Left cardiac atrium (tissue), 4 donors: ENCODE measurements at regions not wholly inside any gene's neighbourhood (a gene's known extent, or its start where the extent isn't known, plus 50 kb on each side); places are given as distances from the start of the nearest gene placed in this dataset.
"Not testable (repeated sequence)": the region's sequence is repeated elsewhere in the genome, so short reads cannot be mapped to it uniquely, and the experiment has no call there.

Experiments used
- ATAC-seq, 2 donors: fragments of 200-7000 bp; cut with Tn5 transposase; one replicate each; pipeline ENCODE4 v1.9.1; 2020; ENCODE audit warnings: mild to moderate bottlenecking in 2 of 2, moderate library complexity in 2 of 2
- DNase-seq: peaks from one replicate; pipeline ENCODE4 v3.0.0-alpha.2; 2020
- intact Hi-C, 2 donors: fragments of 100-400 bp; cut with DNase I; formaldehyde crosslinking; loops; one replicate each; pipeline versions ENCODE4 v1.14.1 to v1.15.1; 2022 to 2023
- donor health status: DM: no; HTN: yes; CAD: no.
- donor health status: DM: no; HTN: yes; CAD: no; lungs with severe emphysema.
- donor health status: DM: yes; HTN: yes; CAD: no.
- donor health status: Dilated cardiomyopathy.

GRCh38 chr7:125444864-125445263, 515.2 kb upstream of the POT1 start:
- ATAC-seq (no peak), DNase-seq (no peak)
- intact Hi-C loops, result no loop called here

- intact Hi-C loops, result no loop called here
- ATAC-seq (no peak), DNase-seq (no peak)
These were observed 506.6 kb upstream of the POT1 start for GRCh38 chr7:125436220-125436619.

- ATAC-seq (no peak), DNase-seq (no peak)
- intact Hi-C loops, result no loop called here
These were observed 501.7 kb upstream of the POT1 start for GRCh38 chr7:125431349-125431748.

GRCh38 chr7:125430013-125430412, 500.4 kb upstream of the POT1 start:
- intact Hi-C loops, result no loop called here
- ATAC-seq (no peak), DNase-seq (no peak)

- intact Hi-C loops, result no loop called here
- DNase-seq (no peak), ATAC-seq (no peak)
These were observed 498.1 kb upstream of the POT1 start for GRCh38 chr7:125427676-125428075.

DNA sequence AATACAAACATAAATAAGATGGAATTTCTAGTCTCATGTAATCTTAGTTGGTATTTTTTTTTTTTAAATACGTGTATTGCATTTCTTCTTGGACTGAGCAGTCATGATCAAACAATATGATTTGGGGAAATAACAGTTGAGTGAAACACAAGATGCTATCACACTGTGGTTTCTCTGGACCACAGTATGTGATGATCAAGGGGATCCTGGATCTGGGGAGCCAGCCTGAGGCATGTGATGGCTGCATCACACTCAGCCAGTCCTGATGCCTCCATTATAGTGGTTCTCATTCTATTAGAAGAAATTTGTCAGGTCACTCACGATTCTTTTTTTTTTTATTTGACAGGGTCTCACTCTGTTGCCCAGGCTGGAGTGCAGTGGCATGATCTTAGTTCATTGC, 495.9 kb upstream of the POT1 start:
- intact Hi-C loops, result no loop called here
- DNase-seq, result no peak
- no peak for ATAC-seq

DNA sequence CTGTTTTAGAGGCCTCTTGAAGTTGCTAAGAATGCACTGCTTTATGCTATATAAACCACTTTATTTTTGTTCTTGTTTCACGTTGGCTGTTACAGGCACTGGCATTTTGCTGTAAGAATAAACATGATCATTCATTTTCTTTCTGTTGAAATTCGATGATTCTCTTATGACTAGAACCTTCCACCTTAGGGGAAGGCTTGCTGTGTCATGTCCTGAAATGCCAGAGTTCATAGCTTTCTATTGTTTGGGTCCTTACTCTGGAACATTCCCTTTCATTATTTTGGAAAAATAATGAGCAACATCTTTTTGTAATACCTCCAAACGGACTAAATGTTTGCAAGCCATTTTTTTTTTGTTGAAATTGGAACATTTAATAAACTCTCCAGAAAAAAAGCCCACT, 495.1 kb upstream of the POT1 start:
- ATAC-seq, result no peak
- DNase-seq, result no peak
- intact Hi-C loops, result no loop called here

- DNase-seq, result no peak
- intact Hi-C loops, result no loop called here
- ATAC-seq, result no peak
These were observed 494.0 kb upstream of the POT1 start for GRCh38 chr7:125423458-125424155.

DNA sequence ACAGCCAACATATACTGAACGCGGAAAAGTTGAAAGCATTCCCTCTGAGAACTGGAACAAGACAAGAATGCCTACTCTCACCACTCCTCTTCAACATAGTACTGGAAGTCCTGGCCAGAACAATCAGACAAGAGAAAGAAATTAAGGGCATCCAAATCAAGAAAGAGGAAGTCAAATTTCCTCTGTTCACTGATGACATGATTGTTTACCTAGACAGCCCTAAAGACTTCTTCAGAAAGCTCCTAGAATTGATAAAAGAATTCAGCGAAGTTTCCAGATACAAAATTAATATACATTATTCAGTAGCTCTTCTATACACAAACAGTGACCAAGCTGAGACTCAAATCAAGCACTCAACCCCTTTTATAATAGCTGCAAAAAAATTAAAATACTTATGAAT, 491.8 kb upstream of the POT1 start:
- DNase-seq, intact Hi-C loops, ATAC-seq: not testable (repeated sequence)

DNA sequence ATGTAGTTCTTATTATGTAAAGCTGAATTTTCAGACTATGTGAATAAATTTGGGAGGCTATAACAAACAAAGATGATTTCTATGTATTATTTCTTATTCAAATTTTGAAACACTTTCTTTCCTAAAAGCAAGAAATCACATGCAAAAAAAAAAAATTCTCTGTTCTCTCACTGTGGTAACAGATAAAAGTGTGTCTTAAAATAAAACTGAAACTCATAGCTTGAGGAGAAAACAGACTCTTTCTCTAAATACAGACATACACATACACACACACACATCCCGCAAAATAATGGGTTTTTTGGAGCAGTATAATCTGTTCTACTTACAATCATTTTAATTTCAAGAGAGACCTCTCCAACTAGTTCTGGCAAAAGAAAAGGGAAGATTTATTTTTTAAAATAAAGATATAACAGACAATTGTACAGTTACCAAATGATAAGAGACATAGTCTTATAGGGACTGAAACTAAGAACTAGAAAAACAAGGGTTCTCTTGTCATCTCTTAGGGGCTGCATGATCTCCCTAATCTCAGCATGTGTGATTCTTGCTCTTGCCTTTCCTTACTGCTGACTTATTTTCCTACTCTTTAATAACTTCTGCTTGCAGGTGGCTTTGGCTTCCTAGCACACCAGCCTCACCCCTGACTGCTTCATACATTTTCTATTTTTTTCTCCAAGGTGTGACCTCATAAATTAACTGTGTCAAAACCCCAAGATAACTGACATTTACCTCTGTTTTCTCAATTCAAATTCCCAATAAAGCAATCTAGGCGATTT, 483.5 kb upstream of the POT1 start:
- no peak for ATAC-seq

DNA sequence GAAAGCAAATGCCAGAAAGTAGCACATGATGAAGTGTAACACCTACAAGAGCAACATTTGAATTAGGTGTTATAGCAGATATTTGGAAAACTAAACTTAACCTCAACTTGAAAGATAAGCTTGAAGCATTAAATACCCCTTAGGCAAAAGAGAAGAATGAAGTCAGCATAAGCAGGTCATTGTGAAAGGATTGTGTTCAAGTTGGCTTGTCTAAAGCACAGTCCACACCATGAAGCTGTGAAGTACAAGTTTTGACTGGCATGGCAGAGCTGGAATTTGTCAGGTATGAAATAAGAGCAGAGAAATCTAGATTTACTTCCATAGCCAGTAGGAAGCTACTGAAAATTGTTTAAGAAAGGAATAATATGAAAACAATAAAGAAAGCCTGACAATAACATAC, 480.3 kb upstream of the POT1 start:
- DNase-seq (no peak), ATAC-seq (no peak)
- intact Hi-C loops, result no loop called here

More for the DNA sequence above, 483.5 kb upstream of the POT1 start:
- DNase-seq, result no peak
- intact Hi-C loops, result no loop called here

DNA sequence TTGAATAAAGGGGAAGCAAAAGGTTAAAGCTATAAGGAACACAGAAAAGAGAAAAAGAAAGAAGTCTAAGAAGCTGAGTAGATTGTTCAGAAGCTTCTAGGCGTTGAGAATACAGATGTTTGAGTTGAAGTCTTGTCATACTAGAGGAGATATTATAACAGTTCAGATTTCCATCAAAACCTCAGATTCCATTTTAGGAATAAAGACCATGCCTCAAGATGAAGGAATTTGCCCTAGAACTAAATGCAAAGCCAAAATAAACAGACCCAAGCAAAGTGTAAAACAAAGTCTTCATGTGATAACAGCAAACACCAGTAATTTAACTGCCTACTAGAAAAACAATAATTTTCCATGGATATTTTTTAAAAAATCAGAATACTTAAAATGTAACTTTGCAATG, 476.5 kb upstream of the POT1 start:
- no peak for DNase-seq
- intact Hi-C loops, result no loop called here
- no peak for ATAC-seq

DNA sequence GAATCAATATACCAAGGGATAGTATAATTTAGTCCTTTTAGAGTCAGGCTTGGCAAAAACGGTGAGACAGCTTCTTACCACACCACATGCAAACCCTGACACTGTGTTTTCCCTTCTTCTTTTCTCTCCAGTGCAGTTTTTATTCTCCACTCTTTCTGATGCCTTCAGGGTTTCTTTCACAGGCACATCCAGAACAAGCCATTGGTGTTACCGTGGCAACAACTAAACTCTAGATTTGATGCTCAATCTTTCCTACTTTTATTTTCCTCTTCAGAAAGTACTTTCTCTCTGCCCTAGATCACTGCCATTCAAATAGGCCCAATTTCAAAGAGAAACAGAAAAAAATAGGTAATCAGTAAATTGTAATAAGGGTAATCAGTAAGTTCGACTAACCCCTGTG, 469.8 kb upstream of the POT1 start:
- ATAC-seq (no peak), DNase-seq (no peak)
- intact Hi-C loops, result no loop called here

DNA sequence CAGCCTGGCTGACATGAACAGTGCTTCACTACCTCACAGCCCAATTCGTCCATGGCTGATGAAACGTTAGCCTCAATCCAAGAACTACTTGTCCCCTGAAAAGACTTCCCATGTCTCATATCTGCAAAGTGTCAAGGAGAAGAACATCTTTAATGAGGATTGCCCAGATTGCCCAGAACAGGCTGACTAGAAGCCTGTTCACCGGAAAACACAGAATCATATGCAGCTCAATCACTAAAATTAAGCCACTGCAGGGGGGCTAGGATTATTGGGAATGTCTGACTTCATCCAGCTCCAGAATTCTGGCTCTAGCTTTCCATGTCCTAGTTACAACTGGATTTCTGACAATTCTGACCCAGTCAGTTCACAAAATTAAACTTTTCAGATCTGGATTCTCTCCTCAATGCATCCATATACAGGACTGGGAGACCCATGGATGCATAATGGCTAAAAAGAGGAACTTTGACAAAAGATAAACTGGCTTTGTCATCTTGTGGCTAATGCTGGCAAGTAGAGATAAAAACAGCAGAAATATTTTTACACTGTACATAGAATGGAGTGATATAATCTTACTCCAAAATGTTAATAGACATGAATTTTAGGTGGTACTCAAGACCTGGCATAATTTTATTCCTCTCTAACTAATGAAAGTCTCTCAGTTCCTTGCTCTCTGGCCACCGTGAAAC, 467.0 kb upstream of the POT1 start:
- ATAC-seq, result no peak
- no peak for DNase-seq
- intact Hi-C loops, result no loop called here

DNA sequence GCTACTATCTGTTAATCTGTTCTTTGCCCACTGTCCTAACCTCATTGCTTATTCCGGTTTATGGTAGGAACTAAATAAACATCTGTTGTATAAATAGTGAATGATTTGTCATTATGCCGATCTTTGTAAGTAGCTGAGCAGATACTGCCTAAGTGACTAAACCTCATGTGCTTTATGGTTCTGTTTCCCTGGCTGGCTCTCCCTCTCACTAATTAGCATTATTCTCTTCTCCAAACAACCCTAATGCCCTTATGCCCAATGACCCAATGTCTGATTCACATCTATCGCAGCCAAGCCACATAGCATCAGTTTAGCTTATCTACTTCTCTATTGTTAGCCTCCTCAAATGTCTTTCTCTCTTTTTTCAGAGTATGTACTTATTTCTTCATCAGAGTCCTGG, 462.3 kb upstream of the POT1 start:
- ATAC-seq (no peak), DNase-seq (no peak)
- intact Hi-C loops, result no loop called here

- intact Hi-C loops, result no loop called here
- no peak for DNase-seq
- ATAC-seq, result no peak
These were observed 461.4 kb upstream of the POT1 start for GRCh38 chr7:125390981-125391380.

- no peak for ATAC-seq
- intact Hi-C loops, result no loop called here
These were observed 456.6 kb upstream of the POT1 start for GRCh38 chr7:125386211-125386610.

DNA sequence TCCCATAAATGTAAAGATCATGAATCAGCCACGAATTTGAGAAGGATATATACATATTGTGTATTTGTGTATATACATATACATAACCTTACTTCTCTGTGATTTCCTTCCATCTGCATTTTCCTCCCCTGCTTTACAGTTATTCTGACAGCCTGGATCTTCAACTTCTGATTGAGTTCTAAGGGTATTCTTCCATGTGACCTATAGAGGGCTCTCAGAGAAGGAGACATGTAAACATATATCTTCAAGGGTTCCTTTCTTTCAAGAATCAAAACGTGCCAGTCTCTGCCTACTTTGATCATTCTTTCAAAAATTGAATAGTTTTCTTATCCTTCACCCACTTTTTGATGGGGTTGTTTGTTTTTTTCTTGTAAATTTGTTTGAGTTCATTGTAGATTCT, 453.7 kb upstream of the POT1 start:
- intact Hi-C loops, result no loop called here
- no peak for DNase-seq
- no peak for ATAC-seq

More at GRCh38 chr7:125386211-125386610, 456.6 kb upstream of the POT1 start:
- DNase-seq, result no peak

GRCh38 chr7:125382401-125382800, 452.8 kb upstream of the POT1 start:
- ATAC-seq (no peak), DNase-seq (no peak)
- intact Hi-C loops, result no loop called here

- intact Hi-C loops, result no loop called here
- DNase-seq, result no peak
- no peak for ATAC-seq
These were observed 446.3 kb upstream of the POT1 start for GRCh38 chr7:125375942-125376341.
